ENCODE measurements at regions not wholly inside any gene's neighbourhood (a gene's known extent, or its start where the extent isn't known, plus 50 kb on each side); places are given as distances from the start of the nearest gene placed in this dataset.

DNA sequence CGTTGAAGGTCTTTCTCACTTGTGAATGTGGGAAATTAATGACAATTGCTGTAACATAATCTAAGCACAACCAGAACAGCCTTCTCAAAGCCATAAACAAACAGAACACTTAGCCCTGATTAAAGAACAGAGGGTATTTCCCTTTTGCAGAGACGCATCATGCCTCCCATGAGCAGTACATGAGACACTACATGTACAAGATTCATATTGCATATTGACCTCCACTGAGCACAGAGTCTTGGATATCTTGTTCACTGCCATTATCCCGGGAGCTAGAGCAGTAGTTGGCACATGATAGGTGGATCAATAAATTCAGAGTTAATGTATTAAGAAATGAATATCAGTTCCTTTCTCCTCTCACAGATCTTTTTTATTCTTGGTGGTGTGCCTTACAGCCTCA, 1194.3 kb upstream of the TENM4 start:
- no peaks in the 10 kb centered on the region for H3K36me3 Mint-ChIP-seq
- H3K4me3 Mint-ChIP-seq = no peak overlapping the region
- H3K27ac Mint-ChIP-seq = no peak overlapping the region
- Histone ChIP-seq H3K4me3 (ENCODE audit: low read length in 2 of 2) (no peak overlapping the region), H3K27ac (ENCODE audit: low read depth, low read length) (no peak overlapping the region), H3K27me3 (ENCODE audit: insufficient read depth, low read length) (no peaks in the 10 kb centered on the region), H3K36me3 (ENCODE audit: insufficient read depth, low read length) (no peaks in the 10 kb centered on the region), H3K4me1 (ENCODE audit: insufficient read depth, low read length) (no peaks in the 10 kb centered on the region), H3K9me3 (ENCODE audit: control insufficient read depth in 1 of 2, low read length in 2 of 2) (no peaks in the 10 kb centered on the region)
- H3K4me1 Mint-ChIP-seq = no peaks in the 10 kb centered on the region
- no peaks in the 10 kb centered on the region for H3K27me3 Mint-ChIP-seq
- H3K9me3 Mint-ChIP-seq = peaks cover 1 to 24% (median 9%) of the 10 kb centered on the region in 8 donors
- ChIA-PET CTCF (ENCODE audit: partially characterized antibody) (no interaction called here), POLR2A (ENCODE audit: partially characterized antibody) (no interaction called here)
- no peak for DNase-seq
- intact Hi-C loops (cut with micrococcal nuclease) = no loop called here

DNA sequence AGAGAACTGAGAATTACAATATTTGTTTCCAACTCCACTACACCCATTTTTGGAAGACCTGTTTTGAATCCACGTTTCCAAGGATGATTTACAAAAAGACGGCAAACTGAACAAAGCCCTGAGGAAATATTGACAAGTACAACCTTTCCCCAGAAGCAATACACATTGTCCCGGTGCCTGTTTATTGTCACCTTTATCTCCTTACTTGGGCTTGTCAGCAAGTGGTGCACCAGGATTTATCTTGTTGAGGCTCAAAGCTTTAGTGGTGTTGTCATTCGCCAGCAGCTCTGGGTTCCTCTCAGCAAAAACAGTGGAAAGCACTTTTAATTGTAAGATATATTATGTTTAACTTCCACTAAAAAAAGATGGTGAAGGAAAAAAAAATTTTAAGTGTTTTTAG, 1191.9 kb upstream of the TENM4 start:
- H3K4me3 ChIP-seq (ENCODE audit: low read length in 2 of 2) = no peak overlapping the region
- H3K27me3 ChIP-seq (ENCODE audit: insufficient read depth, low read length) = no peaks in the 10 kb centered on the region
- ChIA-PET POLR2A (ENCODE audit: partially characterized antibody) (no interaction called here), CTCF (ENCODE audit: partially characterized antibody) (no interaction called here)
- H3K36me3 ChIP-seq (ENCODE audit: insufficient read depth, low read length) = no peaks in the 10 kb centered on the region
- H3K27ac ChIP-seq (ENCODE audit: low read depth, low read length) = no peak overlapping the region
- no peak for DNase-seq
- intact Hi-C loops (cut with micrococcal nuclease) = no loop called here
- no peaks in the 10 kb centered on the region for H3K9me3 ChIP-seq (ENCODE audit: control insufficient read depth in 1 of 2, low read length in 2 of 2)
- H3K4me1 ChIP-seq (ENCODE audit: insufficient read depth, low read length) = no peaks in the 10 kb centered on the region
- H3K4me1 Mint-ChIP-seq = no peaks in the 10 kb centered on the region
- no peak overlapping the region for H3K27ac Mint-ChIP-seq
- no peak overlapping the region for H3K4me3 Mint-ChIP-seq
- peaks cover 3 to 16% (median 6%) of the 10 kb centered on the region in 8 donors for H3K9me3 Mint-ChIP-seq
- no peaks in the 10 kb centered on the region for H3K36me3 Mint-ChIP-seq
- no peaks in the 10 kb centered on the region for H3K27me3 Mint-ChIP-seq

DNA sequence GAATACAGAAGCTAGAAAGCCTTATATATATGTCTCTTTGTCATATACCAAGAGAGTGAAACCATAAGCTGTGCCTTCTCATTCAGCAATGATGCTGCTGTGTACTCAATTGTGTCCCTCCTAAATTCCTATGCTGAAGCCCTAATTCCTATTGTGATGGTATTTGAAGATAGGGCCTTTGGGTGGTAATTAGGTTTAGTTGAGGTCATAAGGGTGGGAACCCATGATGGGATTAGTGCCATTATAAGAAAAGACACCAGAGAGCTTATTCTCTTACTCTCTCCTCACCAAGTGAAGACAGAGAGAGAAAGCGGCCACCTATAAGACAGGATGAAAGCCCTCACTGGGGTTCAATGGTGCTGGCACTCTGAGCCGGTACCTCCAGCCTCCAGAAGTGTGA, 1191.3 kb upstream of the TENM4 start:
- Mint-ChIP-seq H3K27me3 (no peaks in the 10 kb centered on the region), H3K4me1 (no peaks in the 10 kb centered on the region), H3K36me3 (no peaks in the 10 kb centered on the region), H3K4me3 (no peak overlapping the region), H3K9me3 (peaks cover 3 to 14% (median 6%) of the 10 kb centered on the region in 8 donors), H3K27ac (no peak overlapping the region)
- H3K36me3 ChIP-seq (ENCODE audit: insufficient read depth, low read length) = no peaks in the 10 kb centered on the region
- ChIA-PET CTCF (ENCODE audit: partially characterized antibody) (no interaction called here), POLR2A (ENCODE audit: partially characterized antibody) (no interaction called here)
- intact Hi-C loops (cut with micrococcal nuclease) = no loop called here
- H3K27me3 ChIP-seq (ENCODE audit: insufficient read depth, low read length) = no peaks in the 10 kb centered on the region
- H3K4me3 ChIP-seq (ENCODE audit: low read length in 2 of 2) = no peak overlapping the region
- H3K27ac ChIP-seq (ENCODE audit: low read depth, low read length) = no peak overlapping the region
- H3K9me3 ChIP-seq (ENCODE audit: control insufficient read depth in 1 of 2, low read length in 2 of 2) = no peaks in the 10 kb centered on the region
- H3K4me1 ChIP-seq (ENCODE audit: insufficient read depth, low read length) = no peaks in the 10 kb centered on the region
- no peak for DNase-seq

DNA sequence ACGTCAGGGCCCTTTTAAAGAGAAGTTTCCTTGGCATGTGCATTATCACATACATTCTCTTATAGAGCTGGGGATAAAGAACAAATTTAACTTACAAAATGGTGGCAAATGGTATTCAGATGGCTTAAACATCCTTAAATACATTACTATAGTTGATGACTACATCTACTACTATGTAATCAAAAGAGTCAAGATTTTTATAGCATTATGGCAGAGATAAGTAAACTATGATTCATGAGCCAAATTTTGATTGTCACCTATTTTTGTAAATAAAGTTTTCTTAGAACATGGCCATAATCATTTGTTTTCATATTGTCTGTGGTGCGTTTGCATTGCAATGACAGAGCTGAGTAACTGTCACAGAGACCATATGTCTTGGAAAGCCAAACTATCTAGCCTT, 1188.6 kb upstream of the TENM4 start:
- Histone ChIP-seq H3K4me3 (ENCODE audit: low read length in 2 of 2) (no peak overlapping the region), H3K27me3 (ENCODE audit: insufficient read depth, low read length) (no peaks in the 10 kb centered on the region), H3K4me1 (ENCODE audit: insufficient read depth, low read length) (no peaks in the 10 kb centered on the region), H3K9me3 (ENCODE audit: control insufficient read depth in 1 of 2, low read length in 2 of 2) (no peaks in the 10 kb centered on the region), H3K36me3 (ENCODE audit: insufficient read depth, low read length) (no peaks in the 10 kb centered on the region), H3K27ac (ENCODE audit: low read depth, low read length) (no peak overlapping the region)
- ChIA-PET CTCF (ENCODE audit: partially characterized antibody) (no interaction called here), POLR2A (ENCODE audit: partially characterized antibody) (no interaction called here)
- no peak overlapping the region for H3K4me3 Mint-ChIP-seq
- H3K36me3 Mint-ChIP-seq = no peaks in the 10 kb centered on the region
- H3K27ac Mint-ChIP-seq = no peak overlapping the region
- DNase-seq = no peak
- intact Hi-C loops (cut with micrococcal nuclease) = no loop called here
- no peaks in the 10 kb centered on the region for H3K4me1 Mint-ChIP-seq
- peaks cover 0 to 12% (median 5%) of the 10 kb centered on the region in 8 donors for H3K9me3 Mint-ChIP-seq
- H3K27me3 Mint-ChIP-seq = no peaks in the 10 kb centered on the region

DNA sequence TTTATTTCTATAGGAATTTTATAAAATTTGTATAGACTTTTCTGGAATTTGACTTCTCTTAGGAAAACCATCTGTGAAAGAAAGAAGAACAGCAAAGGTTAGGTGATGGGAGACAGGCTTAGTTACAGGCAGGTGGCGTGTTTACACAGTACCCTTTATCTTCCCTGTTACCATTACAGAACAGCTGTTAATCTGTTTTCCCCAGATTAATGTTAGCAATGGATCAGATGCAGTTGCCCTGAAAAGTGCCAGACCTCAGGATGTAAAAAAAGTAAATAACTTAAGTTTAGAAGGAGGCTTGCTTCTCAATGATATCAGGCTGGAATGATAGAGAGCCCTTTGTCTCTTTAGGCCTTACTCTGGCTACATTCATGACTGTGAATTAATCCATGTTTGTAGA, 1186.5 kb upstream of the TENM4 start:
- H3K4me1 ChIP-seq (ENCODE audit: insufficient read depth, low read length) = no peaks in the 10 kb centered on the region
- H3K4me3 Mint-ChIP-seq = no peak overlapping the region
- H3K36me3 Mint-ChIP-seq = no peaks in the 10 kb centered on the region
- peaks cover 0 to 10% (median 4%) of the 10 kb centered on the region in 8 donors for H3K9me3 Mint-ChIP-seq
- H3K4me1 Mint-ChIP-seq = no peaks in the 10 kb centered on the region
- no peak overlapping the region for H3K27ac Mint-ChIP-seq
- no peak overlapping the region for H3K4me3 ChIP-seq (ENCODE audit: low read length in 2 of 2)
- intact Hi-C loops (cut with micrococcal nuclease) = no loop called here
- H3K27ac ChIP-seq (ENCODE audit: low read depth, low read length) = no peak overlapping the region
- no peaks in the 10 kb centered on the region for H3K27me3 ChIP-seq (ENCODE audit: insufficient read depth, low read length)
- DNase-seq = no peak
- H3K27me3 Mint-ChIP-seq = no peaks in the 10 kb centered on the region
- ChIA-PET CTCF (ENCODE audit: partially characterized antibody) (no interaction called here), POLR2A (ENCODE audit: partially characterized antibody) (no interaction called here)
- no peaks in the 10 kb centered on the region for H3K9me3 ChIP-seq (ENCODE audit: control insufficient read depth in 1 of 2, low read length in 2 of 2)
- no peaks in the 10 kb centered on the region for H3K36me3 ChIP-seq (ENCODE audit: insufficient read depth, low read length)

DNA sequence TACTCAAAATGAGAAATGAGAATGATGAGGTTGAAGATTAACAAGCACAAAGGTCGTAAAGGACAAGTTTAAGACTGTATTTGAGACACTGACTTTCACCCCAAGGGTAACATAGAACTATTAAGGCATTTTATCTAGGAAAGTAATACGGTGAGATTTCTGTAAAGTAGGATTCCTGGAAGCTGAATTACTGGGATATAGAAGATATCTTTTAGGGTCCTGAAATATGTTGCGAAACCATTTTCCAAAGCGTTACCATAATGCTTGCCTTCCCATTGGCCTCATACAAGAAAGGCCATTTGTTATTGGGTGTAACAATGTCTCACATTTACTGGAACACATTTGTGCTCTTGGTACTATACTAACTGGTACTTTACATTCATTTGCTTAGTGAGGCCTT, 1185.9 kb upstream of the TENM4 start:
- ChIA-PET POLR2A (ENCODE audit: partially characterized antibody) (no interaction called here), CTCF (ENCODE audit: partially characterized antibody) (no interaction called here)
- H3K4me1 ChIP-seq (ENCODE audit: insufficient read depth, low read length) = no peaks in the 10 kb centered on the region
- no peak overlapping the region for H3K27ac Mint-ChIP-seq
- no peak for DNase-seq
- H3K27ac ChIP-seq (ENCODE audit: low read depth, low read length) = no peak overlapping the region
- H3K4me3 ChIP-seq (ENCODE audit: low read length in 2 of 2) = no peak overlapping the region
- no peaks in the 10 kb centered on the region for H3K36me3 ChIP-seq (ENCODE audit: insufficient read depth, low read length)
- no peaks in the 10 kb centered on the region for H3K4me1 Mint-ChIP-seq
- intact Hi-C loops (cut with micrococcal nuclease) = no loop called here
- no peaks in the 10 kb centered on the region for H3K27me3 Mint-ChIP-seq
- peaks cover 0 to 9% (median 4%) of the 10 kb centered on the region in 8 donors for H3K9me3 Mint-ChIP-seq
- no peak overlapping the region for H3K4me3 Mint-ChIP-seq
- H3K9me3 ChIP-seq (ENCODE audit: control insufficient read depth in 1 of 2, low read length in 2 of 2) = no peaks in the 10 kb centered on the region
- no peaks in the 10 kb centered on the region for H3K27me3 ChIP-seq (ENCODE audit: insufficient read depth, low read length)
- H3K36me3 Mint-ChIP-seq = no peaks in the 10 kb centered on the region

DNA sequence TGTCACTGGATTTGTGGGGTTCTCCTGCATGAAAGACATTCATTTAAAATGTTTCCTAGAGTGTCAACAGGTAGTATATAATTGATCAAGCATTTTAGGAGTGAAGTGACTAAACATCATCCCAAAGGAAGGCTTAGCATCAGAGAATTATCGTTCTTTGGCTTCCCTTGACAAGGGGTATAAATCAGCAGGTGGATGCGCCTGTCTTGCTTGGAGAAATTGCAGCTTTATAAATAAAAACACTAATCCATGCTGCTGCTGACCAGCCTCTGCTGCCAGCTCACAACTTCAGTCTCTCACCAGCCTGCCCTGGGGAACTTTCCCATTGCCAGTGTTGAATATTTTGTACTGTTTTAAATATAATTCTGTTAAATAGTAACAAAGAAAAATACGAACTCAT, 1184.7 kb upstream of the TENM4 start:
- H3K27me3 Mint-ChIP-seq = no peaks in the 10 kb centered on the region
- intact Hi-C loops (cut with micrococcal nuclease) = no loop called here

DNA sequence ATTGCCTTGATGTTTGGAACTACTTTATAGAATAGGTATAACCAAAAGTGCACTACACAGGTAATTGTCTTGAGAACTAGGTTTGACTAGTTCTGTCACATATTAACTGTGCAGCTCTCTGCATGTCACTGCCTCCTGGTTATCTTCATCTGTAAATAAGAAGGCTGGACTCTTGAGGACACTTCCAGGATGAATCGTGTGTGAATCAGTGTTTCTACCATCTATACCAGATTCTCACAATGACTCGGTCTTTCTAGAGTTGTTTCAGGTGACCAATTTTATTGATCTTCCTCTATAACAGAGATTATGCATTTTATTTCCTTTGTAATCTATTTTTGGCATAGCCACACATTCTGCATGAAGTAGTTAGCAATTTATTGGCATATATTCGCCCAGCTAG, 1181.0 kb upstream of the TENM4 start:
- ChIA-PET POLR2A (ENCODE audit: partially characterized antibody) (no interaction called here), CTCF (ENCODE audit: partially characterized antibody) (no interaction called here)
- Mint-ChIP-seq H3K36me3 (no peaks in the 10 kb centered on the region), H3K27me3 (no peaks in the 10 kb centered on the region), H3K27ac (no peak overlapping the region), H3K9me3 (peaks cover 0 to 11% (median 4%) of the 10 kb centered on the region in 8 donors), H3K4me1 (no peaks in the 10 kb centered on the region), H3K4me3 (no peak overlapping the region)
- Histone ChIP-seq H3K4me1 (ENCODE audit: insufficient read depth, low read length) (no peaks in the 10 kb centered on the region), H3K36me3 (ENCODE audit: insufficient read depth, low read length) (no peaks in the 10 kb centered on the region), H3K9me3 (ENCODE audit: control insufficient read depth in 1 of 2, low read length in 2 of 2) (no peaks in the 10 kb centered on the region), H3K27me3 (ENCODE audit: insufficient read depth, low read length) (no peaks in the 10 kb centered on the region), H3K4me3 (ENCODE audit: low read length in 2 of 2) (no peak overlapping the region), H3K27ac (ENCODE audit: low read depth, low read length) (no peak overlapping the region)
- intact Hi-C loops (cut with micrococcal nuclease) = no loop called here
- DNase-seq = no peak

More for the DNA sequence above, 1184.7 kb upstream of the TENM4 start:
- Histone ChIP-seq H3K36me3 (ENCODE audit: insufficient read depth, low read length) (no peaks in the 10 kb centered on the region), H3K4me1 (ENCODE audit: insufficient read depth, low read length) (no peaks in the 10 kb centered on the region), H3K9me3 (ENCODE audit: control insufficient read depth in 1 of 2, low read length in 2 of 2) (no peaks in the 10 kb centered on the region), H3K27me3 (ENCODE audit: insufficient read depth, low read length) (no peaks in the 10 kb centered on the region), H3K27ac (ENCODE audit: low read depth, low read length) (no peak overlapping the region), H3K4me3 (ENCODE audit: low read length in 2 of 2) (no peak overlapping the region)
- Mint-ChIP-seq H3K36me3 (no peaks in the 10 kb centered on the region), H3K9me3 (peaks cover 0 to 9% (median 4%) of the 10 kb centered on the region in 8 donors), H3K27ac (no peak overlapping the region), H3K4me3 (no peak overlapping the region), H3K4me1 (no peaks in the 10 kb centered on the region)
- POLR2A ChIA-PET (ENCODE audit: partially characterized antibody) = no interaction called here
- DNase-seq = no peak
- CTCF ChIA-PET (ENCODE audit: partially characterized antibody) = no interaction called here

Measured in CD4-positive, alpha-beta memory T cell (primary cell).